ENCODE measurements at regions not wholly inside any gene's neighbourhood (a gene's known extent, or its start where the extent isn't known, plus 50 kb on each side); places are given as distances from the start of the nearest gene placed in this dataset.

DNA sequence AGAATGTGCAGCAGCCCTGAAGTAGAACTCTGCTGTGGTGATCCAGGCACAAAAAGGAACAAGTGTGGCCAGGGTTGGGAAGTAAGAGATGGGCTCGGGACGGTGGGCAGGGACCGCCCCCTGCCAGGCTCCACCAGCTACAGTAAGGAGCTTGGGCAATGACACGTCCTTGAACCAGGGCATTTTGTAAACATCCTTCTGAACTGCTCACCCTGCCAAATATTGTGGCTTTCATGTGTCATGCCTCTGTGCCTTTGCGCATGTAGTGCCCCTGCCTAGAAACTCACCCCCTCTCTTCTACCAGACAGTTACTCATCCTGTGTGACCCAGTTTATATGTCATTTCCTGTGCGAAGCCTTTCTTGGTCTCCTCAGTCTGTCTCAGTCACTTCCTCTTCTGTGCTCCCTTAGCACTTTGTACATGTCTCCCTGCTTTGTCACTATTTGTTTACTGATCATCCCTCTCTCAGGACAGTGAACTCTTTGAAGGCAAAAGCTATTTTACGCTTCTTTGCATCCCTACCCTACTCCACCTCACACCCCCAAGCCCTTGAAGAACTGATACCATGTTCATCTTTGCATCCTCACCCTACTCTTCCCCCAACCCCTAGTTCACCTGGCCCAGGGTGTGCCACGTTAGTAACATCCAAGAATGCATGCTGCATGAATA lies 108.9 kb upstream of the PLEKHG7 start:
- H3K4me3 ChIP-seq (ENCODE audit: low read depth, low read length): no peak overlapping the region
- peak; percentile 92 for DNase-seq (ENCODE audit: low read depth)

DNA sequence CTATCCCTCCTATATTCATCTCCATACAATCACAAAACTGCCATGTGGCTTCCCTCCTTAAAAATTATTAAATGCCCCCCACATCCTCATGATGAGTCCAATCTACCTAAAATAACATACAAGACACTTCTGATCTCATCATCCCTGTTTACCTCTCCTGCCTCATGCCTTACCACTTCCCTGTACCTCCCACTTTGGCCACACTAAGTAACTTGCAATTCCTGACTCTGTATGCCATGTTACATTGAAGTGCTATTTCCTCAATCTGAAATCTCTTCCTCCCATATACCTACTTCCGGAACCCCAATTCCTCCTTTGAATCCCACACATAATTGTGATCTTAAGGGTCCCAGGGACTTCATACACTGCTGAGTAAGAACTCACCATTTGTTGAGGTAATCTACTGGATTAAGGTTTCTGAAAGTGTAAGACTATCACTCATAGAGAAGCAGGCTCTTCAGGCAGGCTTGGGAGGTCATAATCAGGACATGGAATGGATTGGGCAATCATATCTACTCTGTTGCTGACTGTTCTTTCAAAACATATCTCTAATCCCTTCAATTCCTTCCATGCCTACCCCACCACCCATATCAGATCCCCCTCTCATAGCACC lies 117.6 kb upstream of the PLEKHG7 start:
- no peak for DNase-seq (ENCODE audit: low read depth)

DNA sequence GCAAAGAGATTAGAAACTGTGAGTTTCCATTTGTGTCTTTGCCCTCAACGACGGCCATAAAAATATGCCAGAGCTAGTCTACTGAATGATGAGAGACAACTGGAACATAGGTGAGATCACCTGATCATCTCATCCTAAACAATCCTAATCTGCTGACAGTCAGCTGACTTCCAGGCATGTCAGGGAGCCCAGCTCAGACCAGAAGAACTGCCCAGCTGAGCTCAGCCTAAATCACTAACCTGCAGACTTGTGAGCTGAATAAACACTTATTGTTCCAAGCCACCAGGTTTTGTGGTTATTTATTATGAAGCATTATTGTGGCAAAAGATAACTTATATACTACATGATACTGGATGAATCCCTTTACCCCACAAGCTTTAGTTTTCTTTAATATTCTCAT lies 118.9 kb upstream of the PLEKHG7 start:
- DNase-seq (ENCODE audit: low read depth): no peak
- H3K4me3 ChIP-seq (ENCODE audit: low read depth, low read length): no peak overlapping the region

More for the DNA sequence above, 117.6 kb upstream of the PLEKHG7 start:
- H3K4me3 ChIP-seq (ENCODE audit: low read depth, low read length): no peak overlapping the region

DNA sequence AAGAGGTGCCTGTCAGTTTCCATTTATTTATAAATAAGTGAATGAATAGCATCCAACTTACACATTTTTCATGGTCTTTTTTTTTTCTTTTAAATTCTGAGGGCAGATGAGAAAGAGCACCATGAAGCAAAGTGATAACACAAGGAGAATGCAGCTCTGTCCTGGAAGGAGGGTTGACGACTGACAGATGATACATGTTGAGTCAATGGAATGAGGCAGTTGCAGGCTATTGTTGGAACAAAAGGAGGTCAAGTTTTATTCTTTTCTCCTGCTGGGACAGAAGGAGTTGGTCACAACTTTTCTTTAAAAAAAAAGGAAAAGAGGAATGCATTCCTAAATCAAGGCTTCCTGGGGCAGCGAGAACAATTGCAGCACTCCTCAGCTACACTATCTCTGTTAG lies 119.9 kb upstream of the PLEKHG7 start:
- no peak overlapping the region for H3K4me3 ChIP-seq (ENCODE audit: low read depth, low read length)
- no peak for DNase-seq (ENCODE audit: low read depth)

DNA sequence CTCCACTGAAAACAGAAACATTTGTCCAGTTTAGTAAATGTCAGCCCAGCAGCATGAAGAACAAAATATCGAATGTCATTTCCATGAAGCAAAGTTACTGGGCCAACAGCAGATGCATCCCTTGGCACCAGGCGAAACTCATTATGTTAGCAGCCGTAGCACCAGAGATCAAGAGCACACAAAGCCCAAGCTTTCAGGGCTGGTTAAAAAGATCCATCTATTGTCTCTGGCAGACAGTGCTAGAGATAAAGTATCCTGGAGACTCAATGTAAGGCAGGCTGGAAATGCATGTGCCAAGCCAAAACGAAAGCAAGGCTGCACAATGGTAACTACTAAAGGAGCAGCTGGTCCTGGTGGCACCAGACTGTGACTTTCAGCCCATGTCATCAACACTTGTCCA lies 120.3 kb upstream of the PLEKHG7 start:
- no peak overlapping the region for H3K4me3 ChIP-seq (ENCODE audit: low read depth, low read length)
- no peak for DNase-seq (ENCODE audit: low read depth)

DNA sequence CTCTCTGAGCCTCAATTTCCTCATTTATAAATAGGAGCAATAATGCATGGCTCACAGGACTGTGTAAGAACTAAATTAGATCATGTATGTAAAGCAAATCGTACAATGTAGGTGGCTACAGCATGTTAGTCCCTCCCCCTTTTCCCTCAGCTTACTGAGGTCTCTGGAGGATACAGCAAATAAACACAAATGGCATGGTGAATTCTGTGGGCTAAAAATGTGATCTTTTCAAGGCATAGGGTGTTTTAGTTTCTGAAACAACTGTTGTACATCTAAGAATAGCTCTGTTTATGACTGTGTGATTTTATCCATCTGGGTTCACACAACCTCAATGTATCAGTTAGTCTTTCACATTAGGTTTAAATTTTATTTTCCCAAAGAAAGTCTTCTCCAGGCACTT lies 121.2 kb upstream of the PLEKHG7 start:
- DNase-seq (ENCODE audit: low read depth): no peak
- H3K4me3 ChIP-seq (ENCODE audit: low read depth, low read length): no peak overlapping the region

DNA sequence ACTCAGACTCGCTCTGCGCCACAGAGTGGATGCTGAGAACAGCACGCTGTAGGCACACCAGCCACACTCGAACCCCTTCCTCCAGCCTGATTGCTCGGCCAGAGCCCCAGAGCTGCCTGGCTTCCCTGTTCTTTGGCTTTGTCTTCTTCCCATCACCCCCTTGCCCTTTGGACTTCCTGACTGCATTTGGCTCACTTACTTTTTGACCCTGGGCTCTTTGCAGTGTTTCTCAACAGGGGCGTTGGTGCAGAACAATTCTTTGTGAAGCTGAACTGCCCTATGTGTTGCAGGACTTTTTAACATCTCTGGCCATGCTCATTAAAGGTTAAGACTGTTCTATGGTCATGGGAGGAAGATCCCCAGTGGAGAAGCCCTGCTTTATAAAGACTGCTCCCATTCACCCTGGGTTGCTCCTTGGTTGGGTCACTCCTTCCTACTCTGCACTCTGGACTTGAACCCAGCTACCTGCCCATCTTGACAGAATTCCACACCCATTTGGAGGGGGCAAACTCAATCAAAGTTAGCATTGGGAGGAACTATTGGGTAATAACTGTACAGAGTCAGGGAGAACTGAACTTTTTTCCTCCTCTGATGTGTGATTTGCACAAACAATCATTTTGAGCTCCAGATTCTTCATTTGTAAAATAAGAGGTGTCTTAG lies 127.7 kb upstream of the PLEKHG7 start:
- DNase-seq (ENCODE audit: low read depth): no peak

DNA sequence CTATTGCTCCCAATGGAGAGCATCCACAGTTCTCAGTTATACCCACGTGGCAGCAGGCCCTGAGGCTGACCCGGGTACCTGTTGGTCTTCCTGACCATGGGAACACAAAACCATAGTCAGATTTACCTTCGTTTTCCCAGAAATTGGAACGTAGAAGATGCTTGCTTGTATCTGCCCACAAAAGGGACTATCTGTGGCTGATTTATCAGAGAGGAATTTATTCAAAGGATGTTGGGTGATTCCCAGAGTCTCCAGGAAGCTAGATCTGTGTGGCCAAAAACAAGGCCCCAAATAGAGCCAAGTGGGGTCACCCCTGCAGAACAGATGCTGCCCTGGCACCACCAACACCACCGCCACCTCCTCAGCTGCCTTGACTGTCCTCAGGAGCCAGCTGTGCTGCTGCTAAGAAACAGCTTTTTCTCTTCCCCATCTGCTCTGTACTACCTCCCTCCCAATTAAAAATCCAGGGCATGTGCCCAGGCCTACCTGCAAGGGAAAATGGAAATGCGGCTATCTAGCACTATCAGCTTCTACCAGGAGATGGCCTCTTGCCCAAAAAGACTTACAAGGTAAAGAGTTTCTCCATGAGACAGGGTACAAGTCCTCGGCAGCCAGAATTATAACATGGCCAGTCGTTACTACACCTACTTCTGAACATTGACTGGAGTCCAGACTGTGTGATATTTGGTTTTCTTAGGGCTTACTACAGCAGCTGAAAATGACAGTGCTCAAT lies 128.6 kb upstream of the PLEKHG7 start:
- no peak overlapping the region for H3K4me3 ChIP-seq (ENCODE audit: low read depth, low read length)
- DNase-seq (ENCODE audit: low read depth): no peak

More for the DNA sequence above, 127.7 kb upstream of the PLEKHG7 start:
- no peak overlapping the region for H3K4me3 ChIP-seq (ENCODE audit: low read depth, low read length)

DNA sequence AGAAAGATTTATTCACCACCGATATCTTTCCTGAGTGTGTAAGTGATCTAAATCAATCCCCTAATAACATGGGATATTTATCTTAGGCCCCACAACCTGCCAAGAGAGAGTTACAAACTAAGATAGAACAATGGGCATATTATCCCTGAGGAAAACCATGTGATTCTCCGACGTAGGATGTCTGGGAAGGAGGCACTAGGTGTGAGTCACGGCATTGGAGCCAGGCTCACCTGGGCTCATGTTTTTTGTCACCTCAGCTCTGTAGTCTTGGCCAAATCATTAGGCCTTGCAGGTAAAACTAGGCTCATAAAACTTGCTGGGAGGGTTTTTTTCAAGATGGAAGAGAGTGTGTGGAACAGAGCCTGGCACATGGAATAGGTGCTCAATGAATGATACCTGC lies 129.7 kb upstream of the PLEKHG7 start:
- no peak overlapping the region for H3K4me3 ChIP-seq (ENCODE audit: low read depth, low read length)
- no peak for DNase-seq (ENCODE audit: low read depth)

DNA sequence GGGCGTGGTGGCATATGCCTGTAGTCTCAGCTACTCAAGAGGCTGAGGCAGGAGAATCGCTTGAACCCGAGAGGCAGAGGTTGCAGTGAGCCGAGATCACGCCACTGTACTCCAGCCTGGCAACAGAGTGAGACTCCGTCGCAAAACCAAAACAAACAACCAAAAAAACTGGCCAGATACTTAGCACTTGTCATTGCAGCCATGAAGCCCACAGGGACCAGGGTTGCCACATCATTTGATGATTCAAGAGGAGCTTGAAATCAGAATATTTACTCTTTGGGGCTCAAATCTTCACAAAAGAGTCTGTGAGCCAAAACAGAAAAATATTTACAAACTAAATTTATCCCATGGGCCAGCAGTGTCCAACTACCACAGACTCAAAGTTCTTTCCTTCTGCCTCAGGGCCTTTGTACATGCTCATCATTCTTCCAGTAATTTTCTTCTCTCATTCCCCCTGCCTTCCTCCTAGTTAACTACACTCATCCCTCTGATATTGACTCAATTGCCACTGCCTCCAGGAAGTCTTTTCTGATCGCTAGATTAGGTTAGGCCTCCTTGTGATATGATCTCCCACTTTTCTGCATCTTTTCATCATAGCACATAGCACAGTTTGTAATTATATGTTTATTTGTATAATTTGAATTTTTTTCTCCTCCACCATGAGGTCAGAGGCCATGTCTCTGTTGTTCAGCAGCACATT lies 130.8 kb upstream of the PLEKHG7 start:
- no peak for DNase-seq (ENCODE audit: low read depth)

DNA sequence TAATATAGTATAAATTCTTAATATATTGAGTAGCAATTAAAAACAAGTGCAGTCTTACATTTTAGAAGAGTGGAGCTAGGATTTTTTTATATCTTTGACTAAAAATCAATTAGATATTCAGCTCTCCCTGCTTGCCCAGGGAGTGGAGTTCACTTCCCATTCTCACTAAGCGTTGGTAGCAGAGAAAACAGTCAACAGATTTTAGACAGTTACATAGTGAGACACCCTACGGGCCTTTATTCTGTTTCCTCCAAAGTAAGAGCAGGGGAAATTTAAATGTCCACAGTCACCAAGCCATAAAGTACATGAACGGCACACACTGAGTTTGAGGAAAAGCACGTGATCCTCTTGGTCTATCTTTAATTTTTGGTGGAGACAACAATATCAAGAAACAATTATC lies 131.6 kb upstream of the PLEKHG7 start:
- no peak overlapping the region for H3K4me3 ChIP-seq (ENCODE audit: low read depth, low read length)
- DNase-seq (ENCODE audit: low read depth): no peak

More for the DNA sequence above, 130.8 kb upstream of the PLEKHG7 start:
- H3K4me3 ChIP-seq (ENCODE audit: low read depth, low read length): no peak overlapping the region

DNA sequence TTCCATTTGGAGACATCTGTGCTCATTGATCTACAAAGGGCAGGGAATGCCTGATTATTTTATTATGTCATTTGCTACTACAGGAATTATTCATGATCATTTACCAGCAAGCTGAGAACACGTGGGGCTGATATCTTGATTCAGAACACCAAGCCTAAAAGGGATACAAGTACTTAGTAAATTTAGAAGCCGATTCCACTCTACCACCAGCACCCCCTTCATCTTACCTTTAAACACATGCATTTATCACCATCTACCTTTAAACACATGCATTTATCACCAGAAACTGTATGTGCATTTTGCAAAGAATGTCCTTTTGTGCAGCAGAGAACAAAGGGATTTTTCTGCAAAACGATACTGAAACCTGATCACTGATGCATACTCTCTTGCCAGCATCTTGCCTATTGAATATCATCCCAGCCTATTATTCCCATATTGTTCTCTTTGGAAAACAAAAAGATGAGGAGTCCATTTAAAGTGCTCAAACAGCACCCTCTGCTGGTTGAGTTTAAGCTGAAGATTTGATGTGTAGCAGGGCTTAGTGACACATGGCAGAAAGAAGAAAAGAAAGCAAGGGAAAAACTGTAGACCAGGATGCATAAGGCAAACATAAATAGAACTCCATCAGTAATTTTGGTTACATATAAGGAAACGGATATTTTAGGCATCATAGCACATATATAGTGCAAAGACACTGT lies 132.6 kb upstream of the PLEKHG7 start:
- no peak overlapping the region for H3K4me3 ChIP-seq (ENCODE audit: low read depth, low read length)
- peak; percentile 68 for DNase-seq (ENCODE audit: low read depth)

DNA sequence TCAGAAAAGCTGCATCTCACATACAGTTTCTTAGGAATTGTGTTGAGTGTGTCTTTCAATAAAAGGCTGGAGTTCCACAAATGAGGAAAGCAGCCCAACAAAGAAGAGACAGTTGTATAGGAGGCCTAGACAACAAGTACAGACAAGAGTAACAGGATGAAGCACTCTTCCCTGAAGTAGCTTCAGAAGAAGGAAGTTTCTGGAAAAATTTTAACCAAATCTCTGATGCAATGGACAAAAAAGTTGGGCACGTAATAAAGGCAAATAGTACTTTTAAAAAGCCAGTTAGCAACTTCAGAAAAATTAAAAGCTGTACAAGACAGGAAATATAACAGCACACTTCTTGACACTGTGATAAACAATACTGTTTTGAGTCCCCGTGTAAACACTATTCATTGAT lies 134.1 kb upstream of the PLEKHG7 start:
- DNase-seq (ENCODE audit: low read depth): no peak
- no peak overlapping the region for H3K4me3 ChIP-seq (ENCODE audit: low read depth, low read length)

DNA sequence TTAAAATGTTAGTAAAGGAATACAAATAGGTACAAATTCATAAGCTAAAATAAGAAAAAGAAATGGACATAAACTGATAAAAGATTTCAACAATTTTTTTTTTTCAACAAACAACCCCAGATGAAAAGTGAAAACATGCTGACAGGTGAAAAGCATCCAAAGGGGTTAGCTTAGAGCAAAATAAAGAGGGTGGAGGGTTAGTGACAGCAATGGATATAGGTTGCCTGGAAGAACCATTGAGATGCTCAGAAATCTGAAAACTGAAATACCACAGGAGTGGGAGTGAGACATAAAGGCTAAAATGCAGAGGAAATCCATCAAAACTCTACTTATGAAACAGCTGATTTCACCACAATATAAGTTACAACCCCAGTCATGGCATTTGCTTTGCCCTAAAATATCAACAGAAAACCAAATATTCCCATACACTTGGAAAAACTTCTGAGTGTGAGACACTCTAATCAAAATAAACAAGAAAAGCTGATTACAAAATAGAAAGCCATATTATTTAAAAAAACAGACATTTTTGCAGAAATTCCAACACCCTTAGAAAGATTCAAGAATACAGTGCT lies 136.3 kb upstream of the PLEKHG7 start:
- no peak for DNase-seq (ENCODE audit: low read depth)
- H3K4me3 ChIP-seq (ENCODE audit: low read depth, low read length): no peak overlapping the region

DNA sequence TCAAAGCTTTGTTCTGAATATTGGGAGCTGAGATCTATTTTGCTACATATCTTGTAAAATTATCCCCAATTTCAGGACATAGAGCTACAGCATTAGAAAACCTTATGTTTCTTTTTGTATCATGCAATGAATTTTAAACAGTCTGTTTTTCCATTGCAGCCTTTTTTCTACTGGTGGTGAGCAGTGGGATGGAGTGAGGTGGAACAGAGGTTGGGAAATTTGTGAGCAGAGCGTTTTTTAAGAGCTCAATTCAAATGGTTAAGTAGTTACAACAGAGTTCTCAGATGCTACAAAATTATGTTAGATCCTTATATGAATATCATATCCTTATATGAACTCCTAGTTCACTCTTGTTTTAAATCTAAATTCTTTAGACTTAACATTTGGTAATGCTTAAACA lies 139.0 kb upstream of the PLEKHG7 start:
- DNase-seq (ENCODE audit: low read depth): no peak
- no peak overlapping the region for H3K4me3 ChIP-seq (ENCODE audit: low read depth, low read length)

DNA sequence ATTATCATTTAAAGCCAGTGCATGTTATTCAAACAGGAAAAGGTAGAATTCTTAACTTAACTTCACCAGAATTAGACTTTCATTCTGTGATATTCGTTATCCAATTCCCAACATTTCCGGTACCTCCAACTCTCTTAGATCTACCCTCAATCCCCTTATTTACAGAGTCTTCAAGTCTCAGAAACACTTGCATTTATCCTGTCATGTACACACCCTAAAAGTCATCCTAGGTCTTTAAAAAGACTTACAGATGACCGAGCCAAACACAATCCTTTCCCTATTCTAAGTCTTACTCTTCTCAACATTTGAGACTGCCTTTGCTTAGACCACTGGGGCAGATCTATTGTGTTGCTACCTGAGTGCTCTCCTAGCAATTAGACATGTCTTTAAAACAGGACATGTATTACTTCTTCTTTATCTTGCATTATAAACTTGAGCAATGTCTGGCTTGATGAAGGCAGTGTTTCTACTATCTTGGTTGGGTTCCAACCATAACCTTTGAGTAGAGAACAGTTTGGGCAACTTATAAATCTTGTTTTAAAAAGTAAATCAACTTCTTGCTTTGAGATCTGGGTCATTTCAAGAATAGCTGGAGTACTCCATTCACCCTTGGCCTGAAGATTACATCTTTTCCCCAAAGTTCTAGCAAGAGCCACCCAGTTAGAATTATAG lies 140.6 kb upstream of the PLEKHG7 start:
- no peak for DNase-seq (ENCODE audit: low read depth)
- no peak overlapping the region for H3K4me3 ChIP-seq (ENCODE audit: low read depth, low read length)

DNA sequence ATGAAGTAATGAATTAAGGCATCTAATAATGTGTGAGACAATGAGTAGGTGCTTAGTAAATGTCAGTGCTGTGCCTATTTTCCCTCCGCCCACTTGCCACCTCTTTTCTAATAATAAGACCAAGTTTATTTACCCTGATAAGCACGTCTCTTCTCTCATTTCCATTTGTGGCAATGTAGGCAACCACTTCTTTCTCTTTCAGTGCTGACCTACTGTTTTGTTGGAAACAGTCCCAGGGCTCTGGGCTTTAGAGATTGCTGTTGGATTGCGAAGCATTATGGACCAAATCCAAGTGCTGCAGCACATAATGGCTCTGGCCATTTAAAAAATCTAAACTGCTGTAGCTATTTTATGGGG lies 141.3 kb upstream of the PLEKHG7 start:
- DNase-seq (ENCODE audit: low read depth): peak; percentile 88
- H3K4me3 ChIP-seq (ENCODE audit: low read depth, low read length): no peak overlapping the region

DNA sequence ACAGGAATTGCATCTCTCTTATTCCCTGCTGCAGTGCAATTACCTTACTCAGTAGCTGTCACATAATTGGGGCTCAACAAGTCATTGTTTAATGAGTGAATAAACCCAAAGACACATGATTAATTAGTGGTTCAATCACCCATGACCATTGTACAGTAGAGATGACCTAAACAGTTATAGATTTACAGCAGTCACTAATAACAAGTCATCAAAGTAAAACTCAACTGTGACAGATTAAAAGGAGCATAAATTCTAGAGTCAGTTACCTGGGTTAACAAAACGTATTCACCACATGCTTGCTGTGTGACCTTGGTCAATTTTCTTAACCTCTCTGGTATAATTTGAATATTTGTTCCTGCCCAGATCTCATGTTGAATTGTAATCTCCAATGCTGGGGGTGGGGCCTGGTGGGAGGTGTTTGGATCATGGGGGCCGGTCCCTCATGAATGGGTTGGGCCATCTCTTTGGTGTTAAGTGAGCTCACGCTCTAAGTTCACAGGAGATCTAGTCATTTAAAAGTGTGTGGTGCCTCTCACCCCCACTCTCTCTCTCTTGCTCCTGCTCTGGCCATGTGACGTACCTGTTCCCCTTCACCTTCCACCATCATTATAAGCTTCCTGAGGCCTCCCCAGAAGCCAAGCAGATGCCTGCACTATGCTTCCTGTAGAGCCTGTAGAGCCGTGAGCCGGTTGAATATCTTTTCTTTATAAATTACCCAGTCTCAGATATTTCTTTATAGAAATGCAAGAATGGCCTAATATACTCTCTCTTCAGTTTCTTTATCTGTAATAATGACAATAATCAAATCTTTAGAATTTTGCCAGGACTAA lies 141.9 kb upstream of the PLEKHG7 start:
- H3K4me3 ChIP-seq (ENCODE audit: low read depth, low read length): no peak overlapping the region
- DNase-seq (ENCODE audit: low read depth): no peak
